GM23248 (cell line): ENCODE measurements at regions not wholly inside any gene's neighbourhood (a gene's known extent, or its start where the extent isn't known, plus 50 kb on each side); places are given as distances from the start of the nearest gene placed in this dataset.
"Not testable (repeated sequence)": the region's sequence is repeated elsewhere in the genome, so short reads cannot be mapped to it uniquely, and the experiment has no call there.

Experiments
- DNase-seq: peaks from one replicate; pipeline ENCODE4 v3.0.0-alpha.2; 2015
- H2AFZ ChIP-seq: fragments of 200-600 bp; sonication (generic); 2 replicates; pipeline ENCODE4 v1.6.1; 2016; ENCODE audit warnings: antibody characterized with exemption
- H3F3A ChIP-seq: fragments of 200-600 bp; sonication (generic); 2 replicates; pipeline ENCODE4 v1.6.1; 2016; ENCODE audit warnings: mild to moderate bottlenecking, antibody characterized with exemption, mixed run types; ENCODE audit not compliant: insufficient read depth
- H3K27ac ChIP-seq: fragments of 200-600 bp; sonication (generic); 2 replicates; pipeline ENCODE4 v1.5.1; 2016; ENCODE audit warnings: mild to moderate bottlenecking
- H3K27me3 ChIP-seq: fragments of 200-600 bp; sonication (generic); replicated peaks from 2 replicates; pipeline ENCODE4 v1.6.1; 2016; ENCODE audit warnings: mild to moderate bottlenecking; ENCODE audit not compliant: insufficient read depth
- H3K36me3 ChIP-seq: fragments of 200-600 bp; sonication (generic); 2 replicates; pipeline ENCODE4 v1.6.1; 2016; ENCODE audit warnings: low read depth, mild to moderate bottlenecking
- H3K4me1 ChIP-seq: fragments of 200-600 bp; sonication (generic); 2 replicates; pipeline ENCODE4 v1.6.1; 2016; ENCODE audit warnings: mild to moderate bottlenecking; ENCODE audit not compliant: insufficient read depth
- H3K4me2 ChIP-seq: fragments of 200-600 bp; sonication (generic); one replicate; pipeline ENCODE4 v1.6.1; 2016; ENCODE audit warnings: mild to moderate bottlenecking; ENCODE audit not compliant: unreplicated experiment
- H3K4me3 ChIP-seq: fragments of 200-600 bp; sonication (generic); 2 replicates; pipeline ENCODE4 v1.5.1; 2016; ENCODE audit warnings: mild to moderate bottlenecking
- H3K79me2 ChIP-seq: fragments of 200-600 bp; sonication (generic); 2 replicates; pipeline ENCODE4 v1.6.1; 2016; ENCODE audit warnings: mild to moderate bottlenecking; ENCODE audit not compliant: insufficient read depth
- H3K9ac ChIP-seq: fragments of 200-600 bp; sonication (generic); 2 replicates; pipeline ENCODE4 v1.6.1; 2016; ENCODE audit warnings: mild to moderate bottlenecking
- H3K9me2 ChIP-seq: fragments of 200-600 bp; sonication (generic); 2 replicates; pipeline ENCODE4 v1.6.1; 2016; ENCODE audit warnings: mixed run types, mild to moderate bottlenecking, moderate library complexity; ENCODE audit not compliant: insufficient read depth
- H3K9me3 ChIP-seq: fragments of 200-600 bp; sonication (generic); one replicate; pipeline ENCODE4 v1.6.1; 2017; ENCODE audit warnings: low read depth
- H4K20me1 ChIP-seq: fragments of 200-600 bp; sonication (generic); 2 replicates; pipeline ENCODE4 v1.6.0; 2016; ENCODE audit not compliant: insufficient read depth
- EZH2 ChIP-seq: fragments of 200-600 bp; sonication (generic); IDR thresholded peaks from 2 replicates; pipeline ENCODE4 v1.6.1; 2018; ENCODE audit warnings: antibody characterized with exemption, mild to moderate bottlenecking; ENCODE audit not compliant: insufficient read depth, poor library complexity, severe bottlenecking
- EZH2phosphoT487 ChIP-seq: fragments of 200-600 bp; sonication (generic); IDR thresholded peaks from 2 replicates; pipeline ENCODE4 v1.6.1; 2018; ENCODE audit warnings: antibody characterized with exemption, moderate library complexity, mild to moderate bottlenecking, low read depth; ENCODE audit not compliant: insufficient read depth
- WGBS, 2 experiments: methylation state at CpG; one replicate each; pipeline ENCODE4 v1.1.6; 2015 to 2017; ENCODE audit warnings: low lambda C conversion rate in 2 of 2, low coverage in 1 of 2; ENCODE audit errors: missing lambda C conversion rate in 2 of 2; 5-methylcytosine and 5-hydroxymethylcytosine counted together
- in situ Hi-C: fragments of 300-500 bp; cut with MboI; formaldehyde crosslinking; loops from 2 replicates; pipeline ENCODE4 v1.15.0; 2020

DNA sequence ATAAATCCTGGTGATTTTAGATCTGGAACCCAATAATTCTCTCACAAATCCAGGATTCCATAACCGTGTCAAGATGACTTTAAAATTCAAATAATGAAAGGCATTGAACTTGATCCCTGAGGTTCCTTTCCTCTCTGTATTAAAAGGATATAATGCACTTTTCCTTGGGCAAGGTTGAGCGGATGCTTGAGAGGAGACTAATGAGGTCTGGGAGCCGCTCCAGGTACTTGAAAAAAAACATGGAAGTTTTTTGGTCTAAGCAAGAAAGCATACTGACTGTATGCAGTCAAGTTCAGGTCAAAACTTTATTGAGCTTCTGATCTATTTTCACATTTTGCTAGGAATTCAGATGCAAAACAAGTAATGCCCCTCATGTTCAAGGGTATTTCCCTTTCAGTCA lies 318.5 kb downstream of the RAD51AP2 start:
- Histone ChIP-seq H3K4me3 (no peak overlapping the region), H3K36me3 (no peaks in the 10 kb centered on the region), H4K20me1 (no peaks in the 10 kb centered on the region), H3K4me1 (no peaks in the 10 kb centered on the region), H2AFZ (no peak overlapping the region), H3K4me2 (no peak overlapping the region), H3K9me3 (no peaks in the 10 kb centered on the region), H3K27ac (no peak overlapping the region), H3K79me2 (no peaks in the 10 kb centered on the region), H3K9me2 (no peaks in the 10 kb centered on the region), H3K27me3 (no peaks in the 10 kb centered on the region), H3K9ac (no peak overlapping the region), H3F3A (no peaks in the 10 kb centered on the region)
- in situ Hi-C loops, result no loop called here
- no peak for DNase-seq
- TF ChIP-seq EZH2phosphoT487 (no peak), EZH2 (no peak)
- WGBS, 2 experiments, result 29 to 43% methylated on average over 3 of the region's 3 CpGs

DNA sequence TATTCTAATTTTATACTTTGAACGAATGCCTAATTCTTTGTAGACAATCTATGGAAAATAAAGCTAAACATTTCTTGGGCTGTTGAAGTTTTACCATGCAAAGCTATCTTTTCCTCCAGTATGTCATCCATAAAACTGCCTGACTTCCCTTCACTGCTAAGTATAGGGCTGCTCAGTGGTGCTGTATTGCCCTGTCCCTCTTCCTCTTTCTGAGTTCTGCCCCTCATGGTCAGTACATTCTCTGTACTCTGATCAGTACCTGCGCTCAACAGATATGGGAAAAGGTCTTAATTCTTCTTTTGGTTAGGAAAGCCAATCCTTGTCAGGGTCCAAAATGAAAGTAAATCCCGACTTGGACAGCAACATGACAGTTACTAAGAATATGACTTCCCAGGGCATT lies 321.9 kb downstream of the RAD51AP2 start:
- no peak for TF ChIP-seq EZH2phosphoT487
- no peak for TF ChIP-seq EZH2
- no peak overlapping the region for H3K4me2 ChIP-seq
- no peaks in the 10 kb centered on the region for H3K27me3 ChIP-seq
- no peak overlapping the region for H3K9ac ChIP-seq
- H2AFZ ChIP-seq, result no peak overlapping the region
- no peak for DNase-seq
- in situ Hi-C loops, result no loop called here
- H3F3A ChIP-seq, result no peaks in the 10 kb centered on the region
- 38 to 39% methylated on average over 3 of the region's 3 CpGs for WGBS, 2 experiments
- H3K27ac ChIP-seq, result no peak overlapping the region
- no peaks in the 10 kb centered on the region for H3K4me1 ChIP-seq
- no peaks in the 10 kb centered on the region for H3K36me3 ChIP-seq
- no peaks in the 10 kb centered on the region for H4K20me1 ChIP-seq
- no peaks in the 10 kb centered on the region for H3K79me2 ChIP-seq
- H3K9me3 ChIP-seq, result no peaks in the 10 kb centered on the region
- no peaks in the 10 kb centered on the region for H3K9me2 ChIP-seq
- H3K4me3 ChIP-seq, result no peak overlapping the region

DNA sequence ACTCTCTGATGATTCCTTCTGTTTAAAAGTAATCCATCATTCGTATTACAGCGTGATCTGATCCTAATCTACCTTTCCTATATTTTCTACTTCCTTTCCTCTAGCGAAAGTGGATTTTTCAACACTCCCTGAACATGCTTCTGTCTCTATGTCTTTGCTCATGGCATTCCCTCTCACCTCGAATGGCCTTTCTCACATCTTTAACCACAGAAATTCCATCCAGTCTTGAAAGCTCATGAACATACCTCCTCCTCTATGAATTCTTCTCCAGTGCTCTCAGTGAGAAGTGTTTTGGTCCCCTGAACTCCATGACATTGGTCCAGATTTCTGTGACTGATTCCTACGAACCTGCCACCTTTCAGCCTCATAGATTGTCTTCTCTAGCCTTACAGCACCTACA lies 323.2 kb downstream of the RAD51AP2 start:
- Histone ChIP-seq H4K20me1 (no peaks in the 10 kb centered on the region), H3K27me3 (no peaks in the 10 kb centered on the region), H3K79me2 (no peaks in the 10 kb centered on the region), H3K4me2 (no peak overlapping the region), H3K4me3 (no peak overlapping the region), H3K9ac (no peak overlapping the region), H3F3A (no peaks in the 10 kb centered on the region), H3K27ac (no peak overlapping the region), H2AFZ (no peak overlapping the region), H3K9me2 (no peaks in the 10 kb centered on the region), H3K9me3 (no peaks in the 10 kb centered on the region), H3K4me1 (no peaks in the 10 kb centered on the region), H3K36me3 (no peaks in the 10 kb centered on the region)
- no peak for DNase-seq
- WGBS, 2 experiments, result 22 to 25% methylated on average over 5 of the region's 5 CpGs
- TF ChIP-seq EZH2 (no peak), EZH2phosphoT487 (no peak)
- in situ Hi-C loops, result no loop called here

DNA sequence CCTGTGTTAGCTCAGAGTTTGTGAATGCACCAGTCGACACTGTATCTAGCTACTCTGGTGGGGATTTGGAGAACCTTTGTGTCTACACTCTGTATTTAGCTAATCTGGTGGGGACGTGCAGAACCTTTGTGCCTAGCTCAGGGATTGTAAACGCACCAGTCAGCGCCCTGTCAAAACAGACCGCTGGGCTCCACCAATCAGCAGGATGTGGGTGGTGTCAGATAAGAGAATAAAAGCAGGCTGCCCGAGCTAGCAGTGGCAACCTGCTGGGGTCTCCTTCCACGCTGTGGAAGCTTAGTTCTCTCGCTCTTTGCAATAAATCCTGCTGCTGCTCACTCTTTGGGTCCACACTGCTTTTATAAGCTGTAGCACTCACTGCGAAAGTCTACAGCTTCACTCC lies 324.2 kb downstream of the RAD51AP2 start:
- DNase-seq, result no peak
- H4K20me1 ChIP-seq, result no peaks in the 10 kb centered on the region
- no peak overlapping the region for H3K27ac ChIP-seq
- no peak overlapping the region for H3K4me3 ChIP-seq
- no peak overlapping the region for H3K9ac ChIP-seq
- H2AFZ ChIP-seq, result no peak overlapping the region
- no peaks in the 10 kb centered on the region for H3K27me3 ChIP-seq
- in situ Hi-C loops, result no loop called here
- no peaks in the 10 kb centered on the region for H3K79me2 ChIP-seq
- no peaks in the 10 kb centered on the region for H3K36me3 ChIP-seq
- H3F3A ChIP-seq, result no peaks in the 10 kb centered on the region
- H3K4me1 ChIP-seq, result no peaks in the 10 kb centered on the region
- no peaks in the 10 kb centered on the region for H3K9me2 ChIP-seq
- no peak overlapping the region for H3K4me2 ChIP-seq
- WGBS, 2 experiments, result 50 to 59% methylated on average over 9 of the region's 9 CpGs
- H3K9me3 ChIP-seq, result no peaks in the 10 kb centered on the region
- TF ChIP-seq EZH2 (no peak), EZH2phosphoT487 (no peak)

DNA sequence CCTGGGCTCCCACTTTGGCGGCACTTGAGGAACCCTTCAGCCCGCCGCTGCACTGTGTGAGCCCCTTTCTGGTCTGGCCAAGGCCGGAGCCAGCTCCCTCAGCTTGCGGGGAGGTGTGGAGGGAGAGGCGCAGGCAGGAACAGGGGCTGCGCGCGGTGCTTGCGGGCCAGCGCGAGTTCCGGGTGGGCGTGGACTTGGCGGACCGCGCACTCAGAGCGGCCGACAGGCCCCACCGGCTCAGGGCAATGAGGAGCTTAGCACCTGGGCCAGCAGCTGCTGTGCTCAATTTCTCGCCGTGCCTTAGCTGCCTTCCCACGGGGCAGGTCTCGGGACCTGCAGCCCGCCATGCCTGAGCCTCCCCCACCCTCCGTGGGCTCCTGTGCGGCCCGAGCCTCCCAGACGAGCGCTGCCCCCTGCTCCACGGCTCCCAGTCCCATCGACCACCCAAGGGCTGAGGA lies 324.8 kb downstream of the RAD51AP2 start:
- H3K4me1 ChIP-seq, H3K9me3 ChIP-seq, H3K27ac ChIP-seq, H3K27me3 ChIP-seq, H3K79me2 ChIP-seq, in situ Hi-C loops, H3K4me3 ChIP-seq, H3K4me2 ChIP-seq, H3F3A ChIP-seq, H3K9me2 ChIP-seq, DNase-seq, H4K20me1 ChIP-seq, H3K9ac ChIP-seq, H3K36me3 ChIP-seq, H2AFZ ChIP-seq: not testable (repeated sequence)
- WGBS, 2 experiments, result 82 to 86% methylated on average over 25 of the region's 32 CpGs
